ENCODE measurements at regions not wholly inside any gene's neighbourhood (a gene's known extent, or its start where the extent isn't known, plus 50 kb on each side); places are given as distances from the start of the nearest gene placed in this dataset.
"Not testable (repeated sequence)": the region's sequence is repeated elsewhere in the genome, so short reads cannot be mapped to it uniquely, and the experiment has no call there.

GRCh38 chr15:39415634-39416033 lies 165.2 kb upstream of the THBS1 start:
- WGBS, 3 donors, result 47 to 50% (median 49%) methylated on average over 2 of the region's 2 CpGs

GRCh38 chr15:39416258-39416657 lies 164.6 kb upstream of the THBS1 start:
- 93 to 95% (median 95%) methylated on average over 4 of the region's 4 CpGs for WGBS, 3 donors
- H3K27ac ChIP-seq (ENCODE audit: low read depth, low read length), result no peak overlapping the region

More at GRCh38 chr15:39415634-39416033, 165.2 kb upstream of the THBS1 start:
- no peak overlapping the region for H3K27ac ChIP-seq (ENCODE audit: low read depth, low read length)

- WGBS, 3 donors, result 69 to 79% (median 73%) methylated on average over 6 of the region's 6 CpGs
- no peak overlapping the region for H3K27ac ChIP-seq (ENCODE audit: low read depth, low read length)
These were observed 163.3 kb upstream of the THBS1 start for GRCh38 chr15:39417366-39418134.

- WGBS, 3 donors, result 86 to 93% (median 92%) methylated on average over 3 of the region's 3 CpGs
- no peak overlapping the region for H3K27ac ChIP-seq (ENCODE audit: low read depth, low read length)
These were observed 161.2 kb upstream of the THBS1 start for GRCh38 chr15:39419651-39420050.

- WGBS, 3 donors, result 91 to 97% (median 97%) methylated on average over 9 to 13 of the region's 19 CpGs
These were observed 160.6 kb upstream of the THBS1 start for GRCh38 chr15:39420123-39420852.

GRCh38 chr15:39420853-39421192 lies 160.1 kb upstream of the THBS1 start:
- H3K27ac ChIP-seq (ENCODE audit: low read depth, low read length), result not testable (repeated sequence)
- 86 to 94% (median 87%) methylated on average over 3 to 14 of the region's 14 CpGs for WGBS, 3 donors

More at GRCh38 chr15:39420123-39420852, 160.6 kb upstream of the THBS1 start:
- H3K27ac ChIP-seq (ENCODE audit: low read depth, low read length), result not testable (repeated sequence)

- WGBS, 3 donors, result 44 to 77% (median 47%) methylated on average over 19 of the region's 19 CpGs
- H3K27ac ChIP-seq (ENCODE audit: low read depth, low read length), result no peak overlapping the region
These were observed 154.0 kb upstream of the THBS1 start for GRCh38 chr15:39426552-39427532.

GRCh38 chr15:39427705-39428104 lies 153.2 kb upstream of the THBS1 start:
- WGBS, 3 donors, result 44 to 57% (median 48%) methylated on average over 3 of the region's 3 CpGs

GRCh38 chr15:39429898-39430357 lies 151.0 kb upstream of the THBS1 start:
- WGBS, 3 donors, result 32 to 52% (median 37%) methylated on average over 3 of the region's 3 CpGs
- H3K27ac ChIP-seq (ENCODE audit: low read depth, low read length), result no peak overlapping the region

More at GRCh38 chr15:39427705-39428104, 153.2 kb upstream of the THBS1 start:
- H3K27ac ChIP-seq (ENCODE audit: low read depth, low read length), result no peak overlapping the region

GRCh38 chr15:39430389-39430788 lies 150.5 kb upstream of the THBS1 start:
- WGBS, 3 donors, result 48 to 87% (median 48%) methylated on average over 3 of the region's 3 CpGs
- H3K27ac ChIP-seq (ENCODE audit: low read depth, low read length), result no peak overlapping the region

GRCh38 chr15:39431376-39431775 lies 149.5 kb upstream of the THBS1 start:
- no peak overlapping the region for H3K27ac ChIP-seq (ENCODE audit: low read depth, low read length)
- WGBS, 3 donors, result 43 to 76% (median 48%) methylated on average over 1 of the region's 1 CpG

- H3K27ac ChIP-seq (ENCODE audit: low read depth, low read length), result no peak overlapping the region
- WGBS, 3 donors, result 32 to 58% (median 40%) methylated on average over 1 of the region's 1 CpG
These were observed 148.9 kb upstream of the THBS1 start for GRCh38 chr15:39432026-39432425.

- 40 to 73% (median 52%) methylated on average over 3 of the region's 3 CpGs for WGBS, 3 donors
- no peak overlapping the region for H3K27ac ChIP-seq (ENCODE audit: low read depth, low read length)
These were observed 147.9 kb upstream of the THBS1 start for GRCh38 chr15:39432912-39433348.

GRCh38 chr15:39433376-39433775 lies 147.5 kb upstream of the THBS1 start:
- whole genome bisulfite sequencing, 3 donors, result 39 to 47% (median 42%) methylated on average over 2 of the region's 2 CpGs
- no peak overlapping the region for H3K27ac ChIP-seq (ENCODE audit: low read depth, low read length)

GRCh38 chr15:39434163-39434562 lies 146.7 kb upstream of the THBS1 start:
- WGBS, 3 donors, result 70 to 85% (median 81%) methylated on average over 4 of the region's 4 CpGs
- H3K27ac ChIP-seq (ENCODE audit: low read depth, low read length), result no peak overlapping the region

GRCh38 chr15:39434751-39435238 lies 146.1 kb upstream of the THBS1 start:
- WGBS, 3 donors, result 40 to 60% (median 47%) methylated on average over 5 of the region's 5 CpGs
- H3K27ac ChIP-seq (ENCODE audit: low read depth, low read length), result no peak overlapping the region

GRCh38 chr15:39435244-39435643 lies 145.6 kb upstream of the THBS1 start:
- H3K27ac ChIP-seq (ENCODE audit: low read depth, low read length), result no peak overlapping the region
- 55 to 76% (median 58%) methylated on average over 2 of the region's 2 CpGs for WGBS, 3 donors

GRCh38 chr15:39438260-39438659 lies 142.6 kb upstream of the THBS1 start:
- no peak overlapping the region for H3K27ac ChIP-seq (ENCODE audit: low read depth, low read length)
- WGBS, 3 donors, result 44 to 70% (median 45%) methylated on average over 5 of the region's 5 CpGs

Measured in adipose tissue (tissue), 3 donors.